A549 (cell line): ENCODE measurements at regions not wholly inside any gene's neighbourhood (a gene's known extent, or its start where the extent isn't known, plus 50 kb on each side); places are given as distances from the start of the nearest gene placed in this dataset.

Experiments
- EHMT2 ChIP-seq: fragments of 200-600 bp; sonication (generic); IDR thresholded peaks from 2 replicates; pipeline ENCODE4 v1.6.1; 2016; ENCODE audit warnings: antibody characterized with exemption, low read depth, mild to moderate bottlenecking, moderate library complexity
- EP300 ChIP-seq, 2 experiments: fragments of >200 bp; sonication (Bioruptor Twin); formaldehyde crosslinking; IDR thresholded peaks; 2 replicates in 1 of 2; 3 replicates in 1 of 2; pipeline ENCODE4 v1.6.1; 2016 to 2017
- GATA3 ChIP-seq: IDR thresholded peaks from 2 replicates; pipeline ENCODE4 v1.6.1; 2012; ENCODE audit warnings: borderline replicate concordance
- HMGXB4 ChIP-seq: fragments of 250-450 bp; sonication (Bioruptor Pico); IDR thresholded peaks from 2 replicates; pipeline ENCODE4 v1.5.0; 2021; ENCODE audit warnings: mild to moderate bottlenecking, moderate library complexity, borderline replicate concordance
- MAZ ChIP-seq: fragments of 150-350 bp; IDR thresholded peaks from 2 replicates; pipeline ENCODE4 v1.6.1; 2014; ENCODE audit warnings: antibody characterized with exemption, low read depth, low read length, borderline replicate concordance
- PHF8 ChIP-seq: fragments of 200-600 bp; sonication (generic); IDR thresholded peaks from 2 replicates; pipeline ENCODE4 v1.6.1; 2016; ENCODE audit warnings: low read depth, mild to moderate bottlenecking, antibody characterized with exemption, moderate library complexity, borderline replicate concordance
- POLR2A ChIP-seq: IDR thresholded peaks from 2 replicates; pipeline ENCODE4 v1.6.1; 2012; ENCODE audit warnings: mild to moderate bottlenecking, low read length
- RAD21 ChIP-seq, 2 experiments: fragments of >200 bp in 1 of 2; sonication (Bioruptor Twin) in 1 of 2; formaldehyde crosslinking in 1 of 2; IDR thresholded peaks in 1 of 2; conservative IDR thresholded peaks in 1 of 2; 2 replicates in 1 of 2; 3 replicates in 1 of 2; pipeline ENCODE4 v1.6.1; 2012 to 2018; ENCODE audit warnings: inconsistent platforms in 1 of 2
- RCOR1 ChIP-seq: fragments of 150-350 bp; IDR thresholded peaks from 2 replicates; pipeline ENCODE4 v1.6.1; 2014; ENCODE audit warnings: antibody characterized with exemption, low read length, low read depth
- ZSCAN20 ChIP-seq: fragments of 250-450 bp; sonication (Bioruptor Pico); IDR thresholded peaks from 2 replicates; pipeline ENCODE4 v1.8.0; 2022; ENCODE audit warnings: mild to moderate bottlenecking, moderate library complexity
- TF ChIP-seq, protein P1 (sequence below): fragments of >200 bp; sonication (Bioruptor Twin); formaldehyde crosslinking; IDR thresholded peaks from 3 replicates; pipeline ENCODE4 v1.5.1; 2016

- TF ChIP-seq EHMT2: no peak
- TF ChIP-seq HMGXB4 (CRISPR knock-in tag): no peak
- TF ChIP-seq, protein P1, sequence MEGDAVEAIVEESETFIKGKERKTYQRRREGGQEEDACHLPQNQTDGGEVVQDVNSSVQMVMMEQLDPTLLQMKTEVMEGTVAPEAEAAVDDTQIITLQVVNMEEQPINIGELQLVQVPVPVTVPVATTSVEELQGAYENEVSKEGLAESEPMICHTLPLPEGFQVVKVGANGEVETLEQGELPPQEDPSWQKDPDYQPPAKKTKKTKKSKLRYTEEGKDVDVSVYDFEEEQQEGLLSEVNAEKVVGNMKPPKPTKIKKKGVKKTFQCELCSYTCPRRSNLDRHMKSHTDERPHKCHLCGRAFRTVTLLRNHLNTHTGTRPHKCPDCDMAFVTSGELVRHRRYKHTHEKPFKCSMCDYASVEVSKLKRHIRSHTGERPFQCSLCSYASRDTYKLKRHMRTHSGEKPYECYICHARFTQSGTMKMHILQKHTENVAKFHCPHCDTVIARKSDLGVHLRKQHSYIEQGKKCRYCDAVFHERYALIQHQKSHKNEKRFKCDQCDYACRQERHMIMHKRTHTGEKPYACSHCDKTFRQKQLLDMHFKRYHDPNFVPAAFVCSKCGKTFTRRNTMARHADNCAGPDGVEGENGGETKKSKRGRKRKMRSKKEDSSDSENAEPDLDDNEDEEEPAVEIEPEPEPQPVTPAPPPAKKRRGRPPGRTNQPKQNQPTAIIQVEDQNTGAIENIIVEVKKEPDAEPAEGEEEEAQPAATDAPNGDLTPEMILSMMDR: no peak
- no peak for TF ChIP-seq GATA3
- no peak for TF ChIP-seq RCOR1
- TF ChIP-seq POLR2A: no peak
- no peak for TF ChIP-seq RAD21 (conservative IDR thresholded peaks at IDR 0.05 in 1 of 2, IDR thresholded peaks at IDR 0.05 in 1 of 2)
- no peak for TF ChIP-seq PHF8
- TF ChIP-seq ZSCAN20: no peak
- no peak for TF ChIP-seq EP300 (IDR thresholded peaks at IDR 0.05)
- TF ChIP-seq MAZ: no peak
Measured at GRCh38 chrX:150162141-150162540, 201.0 kb upstream of the MAMLD1 start.
